Body of pancreas (tissue), 4 donors: ENCODE measurements at regions not wholly inside any gene's neighbourhood (a gene's known extent, or its start where the extent isn't known, plus 50 kb on each side); places are given as distances from the start of the nearest gene placed in this dataset.

Experiments
- CTCF ChIP-seq, 7 experiments: fragments of 450-650 bp in 4 of 7; fragments of 200-600 bp in 3 of 7; sonication (generic) in 3 of 7; IDR thresholded peaks; one replicate each; pipeline ENCODE4 v1.5.1; 2016 to 2019; ENCODE audit warnings: antibody characterized with exemption in 7 of 7
- POLR2A ChIP-seq, 3 donors: fragments of 450-650 bp; IDR thresholded peaks; one replicate each; pipeline ENCODE4 v1.6.1; 2016; ENCODE audit warnings: antibody characterized with exemption in 3 of 3, mild to moderate bottlenecking in 2 of 3

DNA sequence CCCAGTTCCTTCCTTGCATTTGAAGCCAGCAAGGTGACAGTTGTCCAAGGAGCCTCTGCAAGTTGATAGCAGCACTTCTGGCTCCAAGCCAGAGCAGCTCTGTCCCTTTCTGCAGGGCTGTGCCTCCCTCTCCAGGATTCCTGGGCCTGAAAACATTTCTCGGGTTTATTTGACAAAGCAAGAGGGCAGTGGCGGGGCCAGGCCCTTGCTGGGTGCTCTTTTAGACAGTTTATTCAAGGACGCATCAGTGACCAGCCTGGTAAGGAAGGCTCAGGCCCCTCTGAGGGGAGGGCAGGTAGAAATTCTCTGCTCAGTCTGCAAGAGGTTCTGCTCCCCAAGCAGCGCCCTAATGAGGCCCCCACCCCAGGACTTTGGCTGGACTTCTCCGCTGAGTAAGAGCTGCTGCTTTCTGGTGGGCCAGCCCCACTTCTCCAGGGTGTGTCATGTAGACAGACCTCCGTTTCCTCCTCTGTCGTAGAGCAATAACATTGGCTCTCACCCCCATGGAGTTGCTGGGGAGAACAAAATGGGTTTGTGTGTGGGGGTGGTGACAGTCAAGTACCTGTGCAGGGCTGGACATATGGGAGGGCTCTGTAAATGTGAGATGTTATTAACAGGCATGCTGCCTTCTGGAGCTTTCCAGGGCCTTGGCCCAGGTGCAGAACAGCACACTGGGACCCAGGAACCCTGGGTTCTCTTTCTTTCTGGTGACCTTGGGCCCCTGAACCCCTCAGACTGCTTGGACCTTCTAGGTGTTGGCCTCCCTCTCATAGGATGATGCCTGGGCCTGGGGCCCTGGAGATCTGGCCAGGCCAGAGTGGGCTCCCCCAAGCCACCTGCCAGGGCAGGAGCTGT lies 146.2 kb upstream of the TLE3 start:
- TF ChIP-seq CTCF (IDR thresholded peaks at IDR 0.05): no peak
- no peak for TF ChIP-seq POLR2A (IDR thresholded peaks at IDR 0.05)
